Fibroblast of lung (primary cell): ENCODE measurements at regions not wholly inside any gene's neighbourhood (a gene's known extent, or its start where the extent isn't known, plus 50 kb on each side); places are given as distances from the start of the nearest gene placed in this dataset.

Experiments
- DNase-seq, 2 donors: peaks; one replicate each; pipeline versions ENCODE4 v3.0.0 to v3.0.0-alpha.2; 2010; ENCODE audit warnings: low read depth in 2 of 2
- H2AFZ ChIP-seq: 2 replicates; pipeline ENCODE4 v1.5.1; 2012; ENCODE audit warnings: low read length, control low read depth, inconsistent platforms
- H3K27ac ChIP-seq: 2 replicates; pipeline ENCODE4 v1.5.1; 2011; ENCODE audit warnings: low read length, control low read depth; ENCODE audit not compliant: insufficient read depth
- H3K27me3 ChIP-seq: 2 replicates; pipeline ENCODE4 v1.5.1; 2011; ENCODE audit warnings: mild to moderate bottlenecking, low read length; ENCODE audit not compliant: control insufficient read depth, insufficient read depth
- H3K36me3 ChIP-seq: 2 replicates; pipeline ENCODE4 v1.5.1; 2011; ENCODE audit warnings: low read length; ENCODE audit not compliant: control insufficient read depth, insufficient read depth
- H3K4me1 ChIP-seq: 2 replicates; pipeline ENCODE4 v1.5.1; 2011; ENCODE audit warnings: low read length; ENCODE audit not compliant: control insufficient read depth, insufficient read depth; ENCODE audit errors: extremely low read depth
- H3K4me2 ChIP-seq: 2 replicates; pipeline ENCODE4 v1.5.1; 2011; ENCODE audit warnings: low read length, control low read depth; ENCODE audit not compliant: insufficient read depth; ENCODE audit errors: extremely low read depth
- H3K4me3 ChIP-seq, 4 experiments: fragments of 200-600 bp in 1 of 4; sonication (generic) in 1 of 4; replicated peaks in 1 of 4; 2 replicates each; pipeline ENCODE4 v1.5.1; 2011 to 2016; ENCODE audit warnings: low read length in 4 of 4, low read depth in 3 of 4, mild to moderate bottlenecking in 3 of 4, control low read depth in 2 of 4, inconsistent platforms in 1 of 4, mixed read lengths in 1 of 4; ENCODE audit not compliant: insufficient read depth in 1 of 4; ENCODE audit errors: control extremely low read depth in 1 of 4
- H3K79me2 ChIP-seq: 2 replicates; pipeline ENCODE4 v1.5.1; 2012; ENCODE audit warnings: mild to moderate bottlenecking, low read length, inconsistent platforms; ENCODE audit not compliant: control insufficient read depth, insufficient read depth
- H3K9ac ChIP-seq: 2 replicates; pipeline ENCODE4 v1.5.1; 2011; ENCODE audit warnings: mild to moderate bottlenecking, low read length, control low read depth; ENCODE audit not compliant: insufficient read depth
- H3K9me3 ChIP-seq: 2 replicates; pipeline ENCODE4 v1.5.1; 2012; ENCODE audit warnings: low read depth, low read length; ENCODE audit not compliant: control insufficient read depth, insufficient read depth
- H4K20me1 ChIP-seq: 2 replicates; pipeline ENCODE4 v1.5.1; 2011; ENCODE audit warnings: low read length; ENCODE audit not compliant: control insufficient read depth, insufficient read depth; ENCODE audit errors: extremely low read depth
- CTCF ChIP-seq, 2 donors: IDR thresholded peaks in 1 of 2; conservative IDR thresholded peaks in 1 of 2; 1 replicate in 1 of 2; 2 replicates in 1 of 2; pipeline ENCODE4 v1.5.1; 2011 to 2012; ENCODE audit warnings: low read length in 2 of 2, control low read depth in 1 of 2, inconsistent platforms in 1 of 2, low read depth in 1 of 2, mild to moderate bottlenecking in 1 of 2
- EZH2 ChIP-seq: IDR thresholded peaks from 2 replicates; pipeline ENCODE4 v1.5.1; 2012; ENCODE audit warnings: low read length, control low read depth, mild to moderate bottlenecking; ENCODE audit errors: missing control alignments

GRCh38 chr1:68906431-68906830, 409.5 kb upstream of the DEPDC1 start:
- Histone ChIP-seq H3K27me3 (no peaks in the 10 kb centered on the region), H3K79me2 (no peaks in the 10 kb centered on the region), H3K4me3 (no peak overlapping the region), H3K36me3 (no peaks in the 10 kb centered on the region), H3K4me1 (no peaks in the 10 kb centered on the region), H4K20me1 (no peaks in the 10 kb centered on the region), H3K27ac (no peak overlapping the region), H3K9me3 (no peaks in the 10 kb centered on the region), H3K9ac (no peak overlapping the region), H3K4me2 (no peak overlapping the region), H2AFZ (no peak overlapping the region)
- TF ChIP-seq EZH2 (no peak), CTCF (conservative IDR thresholded peaks at IDR 0.05 in 1 of 2, IDR thresholded peaks at IDR 0.05 in 1 of 2; ENCODE audit: low read depth in 1 of 2, low read length in 2 of 2) (no peak)
- no peak for DNase-seq

- TF ChIP-seq EZH2, result no peak
- TF ChIP-seq CTCF (conservative IDR thresholded peaks at IDR 0.05 in 1 of 2, IDR thresholded peaks at IDR 0.05 in 1 of 2; ENCODE audit: low read depth in 1 of 2, low read length in 2 of 2), result no peak
- no peak for DNase-seq
- Histone ChIP-seq H3K36me3 (no peaks in the 10 kb centered on the region), H3K4me1 (no peaks in the 10 kb centered on the region), H4K20me1 (no peaks in the 10 kb centered on the region), H3K4me2 (no peak overlapping the region), H3K27ac (no peak overlapping the region), H3K79me2 (no peaks in the 10 kb centered on the region), H3K9ac (no peak overlapping the region), H3K4me3 (no peak overlapping the region), H2AFZ (no peak overlapping the region), H3K9me3 (no peaks in the 10 kb centered on the region), H3K27me3 (no peaks in the 10 kb centered on the region)
Measured at GRCh38 chr1:68907491-68907890, 410.6 kb upstream of the DEPDC1 start.

GRCh38 chr1:68908316-68908715, 411.4 kb upstream of the DEPDC1 start:
- no peak overlapping the region for H3K9ac ChIP-seq
- no peak for DNase-seq
- no peaks in the 10 kb centered on the region for H3K27me3 ChIP-seq
- no peak overlapping the region for H3K4me3 ChIP-seq
- H3K9me3 ChIP-seq, result no peaks in the 10 kb centered on the region
- no peaks in the 10 kb centered on the region for H3K4me1 ChIP-seq
- no peak for TF ChIP-seq CTCF (conservative IDR thresholded peaks at IDR 0.05 in 1 of 2, IDR thresholded peaks at IDR 0.05 in 1 of 2; ENCODE audit: low read depth in 1 of 2, low read length in 2 of 2)
- no peak for TF ChIP-seq EZH2
- no peaks in the 10 kb centered on the region for H3K36me3 ChIP-seq
- H2AFZ ChIP-seq, result no peak overlapping the region
- H3K27ac ChIP-seq, result no peak overlapping the region
- no peaks in the 10 kb centered on the region for H4K20me1 ChIP-seq
- no peak overlapping the region for H3K4me2 ChIP-seq
- H3K79me2 ChIP-seq, result no peaks in the 10 kb centered on the region
